CD4-positive, alpha-beta T cell treated with Interleukin-1 beta for 1 hour (primary cell): ENCODE measurements at regions not wholly inside any gene's neighbourhood (a gene's known extent, or its start where the extent isn't known, plus 50 kb on each side); places are given as distances from the start of the nearest gene placed in this dataset.

Experiments used
- DNase-seq, 2 donors: peaks; one replicate each; pipeline ENCODE4 v3.0.0-alpha.2; 2020 to 2022

GRCh38 chr5:29905626-29906353 is 1287.7 kb upstream of the CDH6 start:
- DNase-seq = no peak

- DNase-seq = no peak
Measured at GRCh38 chr5:29902859-29903258, 1290.6 kb upstream of the CDH6 start.

GRCh38 chr5:29899583-29899982 is 1293.9 kb upstream of the CDH6 start:
- no peak for DNase-seq

GRCh38 chr5:29897916-29898315 is 1295.6 kb upstream of the CDH6 start:
- DNase-seq = no peak

- no peak for DNase-seq
Measured at GRCh38 chr5:29896646-29897045, 1296.8 kb upstream of the CDH6 start.

GRCh38 chr5:29894668-29895067 is 1298.8 kb upstream of the CDH6 start:
- DNase-seq = no peak

GRCh38 chr5:29889051-29889450 is 1304.4 kb upstream of the CDH6 start:
- DNase-seq = no peak

GRCh38 chr5:29885595-29885994 is 1307.9 kb upstream of the CDH6 start:
- no peak for DNase-seq

GRCh38 chr5:29882036-29882435 is 1311.5 kb upstream of the CDH6 start:
- DNase-seq = no peak

- no peak for DNase-seq
Measured at GRCh38 chr5:29879401-29879800, 1314.1 kb upstream of the CDH6 start.

- no peak for DNase-seq
Measured at GRCh38 chr5:29878599-29878998, 1314.9 kb upstream of the CDH6 start.

GRCh38 chr5:29867155-29867554 is 1326.3 kb upstream of the CDH6 start:
- DNase-seq = no peak

- no peak for DNase-seq
Measured at GRCh38 chr5:29853711-29854220, 1339.7 kb upstream of the CDH6 start.

- no peak for DNase-seq
Measured at GRCh38 chr5:29852329-29852728, 1341.2 kb upstream of the CDH6 start.

- DNase-seq = no peak
Measured at GRCh38 chr5:29845206-29845605, 1348.3 kb upstream of the CDH6 start.

- DNase-seq = no peak
Measured at GRCh38 chr5:29833394-29833793, 1360.1 kb upstream of the CDH6 start.

- DNase-seq = no peak
Measured at GRCh38 chr5:29822521-29822920, 1371.0 kb upstream of the CDH6 start.

- DNase-seq = no peak
Measured at GRCh38 chr5:29811914-29812679, 1381.4 kb upstream of the CDH6 start.

- no peak for DNase-seq
Measured at GRCh38 chr5:29805804-29806203, 1387.7 kb upstream of the CDH6 start.

GRCh38 chr5:29800752-29801151 is 1392.7 kb upstream of the CDH6 start:
- DNase-seq = no peak

GRCh38 chr5:29796013-29796412 is 1397.5 kb upstream of the CDH6 start:
- DNase-seq = no peak

- DNase-seq = no peak
Measured at GRCh38 chr5:29795096-29795652, 1398.3 kb upstream of the CDH6 start.

- no peak for DNase-seq
Measured at GRCh38 chr5:29794141-29794787, 1399.2 kb upstream of the CDH6 start.
